ENCODE measurements at regions not wholly inside any gene's neighbourhood (a gene's known extent, or its start where the extent isn't known, plus 50 kb on each side); places are given as distances from the start of the nearest gene placed in this dataset.

DNA sequence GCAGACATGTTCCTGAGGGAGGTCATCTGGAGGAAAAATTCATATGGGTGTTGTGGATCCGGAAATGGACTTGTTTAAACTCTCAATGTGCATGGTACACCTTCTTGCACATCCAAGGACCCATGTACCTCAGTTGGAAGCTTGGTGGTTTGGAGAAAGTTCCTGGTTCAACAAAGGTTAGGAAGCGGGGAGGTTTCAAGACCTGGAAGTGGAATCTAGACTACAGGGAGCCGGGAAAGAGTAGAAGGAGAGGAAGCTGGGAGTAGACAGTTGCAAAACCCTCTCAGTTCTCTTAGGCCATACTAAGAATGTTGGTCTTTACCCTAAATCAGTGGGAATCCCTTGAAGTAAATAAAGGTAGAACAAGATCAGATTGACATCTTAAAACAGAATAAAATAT, 209.8 kb upstream of the SPOPL start:
- TF ChIP-seq, protein P1, sequence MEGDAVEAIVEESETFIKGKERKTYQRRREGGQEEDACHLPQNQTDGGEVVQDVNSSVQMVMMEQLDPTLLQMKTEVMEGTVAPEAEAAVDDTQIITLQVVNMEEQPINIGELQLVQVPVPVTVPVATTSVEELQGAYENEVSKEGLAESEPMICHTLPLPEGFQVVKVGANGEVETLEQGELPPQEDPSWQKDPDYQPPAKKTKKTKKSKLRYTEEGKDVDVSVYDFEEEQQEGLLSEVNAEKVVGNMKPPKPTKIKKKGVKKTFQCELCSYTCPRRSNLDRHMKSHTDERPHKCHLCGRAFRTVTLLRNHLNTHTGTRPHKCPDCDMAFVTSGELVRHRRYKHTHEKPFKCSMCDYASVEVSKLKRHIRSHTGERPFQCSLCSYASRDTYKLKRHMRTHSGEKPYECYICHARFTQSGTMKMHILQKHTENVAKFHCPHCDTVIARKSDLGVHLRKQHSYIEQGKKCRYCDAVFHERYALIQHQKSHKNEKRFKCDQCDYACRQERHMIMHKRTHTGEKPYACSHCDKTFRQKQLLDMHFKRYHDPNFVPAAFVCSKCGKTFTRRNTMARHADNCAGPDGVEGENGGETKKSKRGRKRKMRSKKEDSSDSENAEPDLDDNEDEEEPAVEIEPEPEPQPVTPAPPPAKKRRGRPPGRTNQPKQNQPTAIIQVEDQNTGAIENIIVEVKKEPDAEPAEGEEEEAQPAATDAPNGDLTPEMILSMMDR (conservative IDR thresholded peaks at IDR 0.05): no peak
- TF ChIP-seq EZH2 (IDR thresholded peaks at IDR 0.05; ENCODE audit: low read depth): no peak
